ENCODE measurements at regions not wholly inside any gene's neighbourhood (a gene's known extent, or its start where the extent isn't known, plus 50 kb on each side); places are given as distances from the start of the nearest gene placed in this dataset.

DNA sequence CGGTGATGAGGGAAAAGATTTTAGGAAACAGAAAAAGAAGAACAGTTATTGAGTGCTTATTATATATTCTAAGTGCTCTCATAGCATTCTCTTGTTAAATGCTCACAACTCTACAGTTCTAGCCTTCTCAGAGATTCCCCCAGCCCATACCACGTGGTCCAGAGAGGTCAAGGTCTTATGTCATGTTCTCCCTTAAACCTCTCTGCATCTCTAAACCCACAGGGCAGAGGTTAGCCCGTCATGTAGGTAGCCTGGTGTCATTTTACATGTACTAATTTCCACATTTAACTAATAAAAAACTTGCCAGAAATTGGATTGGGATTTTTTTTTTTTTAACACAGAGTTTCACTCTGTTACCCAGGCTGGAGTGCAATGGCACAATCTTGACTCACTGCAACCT is 178.0 kb downstream of the CEMIP2 start:
- in situ Hi-C loops (cut with HindIII; ENCODE audit: low sequenced_read_pairs) = no loop called here

DNA sequence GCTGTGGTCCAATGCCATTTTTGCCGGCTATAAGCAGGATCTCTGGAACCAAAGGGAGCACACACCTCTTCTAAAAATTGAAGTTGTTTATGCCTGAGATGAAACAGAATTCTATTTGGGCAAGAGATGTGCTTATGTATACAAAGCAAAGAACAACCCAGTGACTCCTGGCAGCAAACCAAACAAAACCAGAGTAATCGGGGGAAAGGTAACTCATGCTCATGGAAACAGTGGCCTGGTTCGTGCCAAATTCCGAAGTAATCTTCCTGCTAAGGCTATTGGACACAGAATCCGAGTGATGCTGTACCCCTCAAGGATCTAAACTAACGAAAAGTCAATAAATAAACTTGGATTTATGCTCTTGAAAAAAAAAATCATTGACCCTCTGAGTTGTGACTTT is 178.7 kb downstream of the CEMIP2 start:
- in situ Hi-C loops (cut with HindIII; ENCODE audit: low sequenced_read_pairs) = no loop called here

DNA sequence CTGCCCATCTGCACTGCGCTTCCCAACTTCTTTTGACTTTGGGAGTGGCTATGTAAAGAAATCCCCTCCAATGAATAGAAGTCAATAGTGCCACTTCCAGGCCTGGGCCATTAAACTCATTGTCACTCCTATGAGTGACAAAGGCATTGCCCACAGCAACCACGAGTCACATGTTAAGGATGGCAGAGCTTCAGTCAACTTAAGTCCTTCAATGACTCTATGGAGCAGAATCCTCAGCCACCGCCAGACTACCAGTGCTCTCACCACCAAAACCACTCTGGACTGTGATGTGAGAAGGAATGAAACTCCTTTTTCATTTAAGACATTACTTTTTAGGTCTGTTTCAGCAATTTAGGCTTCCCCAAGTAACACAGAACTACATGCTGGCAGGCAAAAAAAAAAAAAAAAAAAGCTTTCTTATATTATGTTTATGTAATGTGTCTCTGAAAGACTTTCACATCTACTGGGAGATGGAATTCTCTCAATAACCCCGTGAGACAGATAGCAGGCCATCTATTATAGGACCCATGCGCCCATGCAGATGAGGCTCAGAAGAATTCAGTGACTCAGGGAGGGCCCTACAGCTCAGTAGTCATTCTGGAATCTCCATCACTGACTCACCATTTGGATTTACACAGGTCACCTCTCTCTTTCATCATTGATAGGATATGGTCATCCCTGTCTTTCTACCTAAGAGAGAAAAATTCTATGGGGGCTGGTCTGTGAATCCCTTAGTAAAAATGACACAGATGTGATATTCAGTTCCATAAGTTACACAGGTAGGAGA is 180.5 kb downstream of the CEMIP2 start:
- in situ Hi-C loops (cut with HindIII; ENCODE audit: low sequenced_read_pairs) = no loop called here

DNA sequence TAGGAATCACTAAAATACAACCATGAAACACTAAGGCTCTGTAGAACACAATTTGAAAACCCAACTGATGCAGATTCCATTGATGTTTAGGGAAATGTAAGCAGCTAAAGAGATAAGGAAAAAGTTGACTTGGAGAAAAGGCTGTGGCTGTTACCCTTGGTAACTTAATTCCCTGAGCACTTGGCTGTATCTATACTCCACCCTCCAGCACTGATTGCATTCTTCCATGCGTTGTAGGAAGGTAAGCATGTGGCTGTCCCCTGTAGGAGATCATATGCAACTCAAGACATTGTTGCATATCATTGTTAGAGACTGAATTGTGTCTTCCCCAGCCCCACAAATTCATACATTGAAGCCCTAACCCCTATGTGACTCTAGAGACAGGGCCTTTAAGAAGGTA is 184.5 kb downstream of the CEMIP2 start:
- in situ Hi-C loops (cut with HindIII; ENCODE audit: low sequenced_read_pairs) = no loop called here

DNA sequence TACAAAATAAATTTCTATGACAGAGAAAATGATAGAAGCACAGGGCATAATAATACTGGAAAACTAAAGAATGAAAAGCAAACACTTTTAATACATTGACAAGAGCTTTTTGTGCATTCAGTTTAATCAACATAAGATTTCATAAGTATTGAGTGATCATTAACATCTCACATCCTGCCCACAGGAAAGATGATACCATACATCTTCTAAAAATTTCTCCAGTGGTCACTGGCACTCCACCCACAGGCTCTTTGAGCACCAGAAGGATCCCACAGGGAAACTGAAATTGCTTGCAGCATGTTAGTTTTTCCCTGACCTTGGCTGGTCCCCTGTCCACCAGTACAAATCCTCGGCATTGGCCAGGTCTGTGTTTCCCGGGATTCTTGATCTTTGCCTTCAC is 186.0 kb downstream of the CEMIP2 start:
- in situ Hi-C loops (cut with HindIII; ENCODE audit: low sequenced_read_pairs) = no loop called here

DNA sequence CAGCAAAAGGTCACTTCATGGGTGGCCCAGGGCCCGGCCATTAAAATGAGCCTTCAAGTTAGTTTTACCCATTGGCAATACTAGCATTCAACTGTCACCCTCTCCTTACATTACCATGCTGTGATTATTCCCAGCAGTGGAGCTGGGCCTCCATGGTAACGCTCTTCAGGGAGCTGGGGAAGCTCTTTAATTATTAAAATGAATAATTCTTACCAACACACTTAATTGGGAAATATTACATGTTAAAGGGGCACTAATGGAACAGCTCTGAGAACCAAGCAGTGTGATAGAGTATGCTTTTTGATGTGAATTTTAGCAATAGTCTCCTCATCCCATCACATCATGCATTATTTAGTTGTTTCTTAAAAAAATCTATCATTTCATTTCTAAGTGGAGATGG is 187.2 kb downstream of the CEMIP2 start:
- in situ Hi-C loops (cut with HindIII; ENCODE audit: low sequenced_read_pairs) = no loop called here

DNA sequence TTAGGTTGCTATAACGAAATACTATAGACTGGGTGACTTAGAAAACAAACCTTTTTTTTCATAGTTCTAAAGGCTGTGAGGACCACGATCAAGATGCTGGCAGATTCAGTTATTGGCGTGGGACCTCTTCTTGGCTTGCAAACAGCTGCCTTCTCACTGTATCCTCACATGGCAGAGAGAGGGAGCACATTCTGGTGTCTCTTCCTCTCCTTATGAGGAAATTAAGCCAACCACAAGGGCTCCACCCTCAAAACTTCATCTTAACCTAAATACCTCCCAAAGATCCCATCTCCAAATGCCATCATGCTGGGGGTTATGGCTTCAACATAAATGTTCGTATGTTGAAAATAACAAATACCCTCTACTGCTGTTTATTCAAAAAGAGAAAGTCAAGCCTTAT is 197.1 kb downstream of the CEMIP2 start:
- in situ Hi-C loops (cut with HindIII; ENCODE audit: low sequenced_read_pairs) = no loop called here

DNA sequence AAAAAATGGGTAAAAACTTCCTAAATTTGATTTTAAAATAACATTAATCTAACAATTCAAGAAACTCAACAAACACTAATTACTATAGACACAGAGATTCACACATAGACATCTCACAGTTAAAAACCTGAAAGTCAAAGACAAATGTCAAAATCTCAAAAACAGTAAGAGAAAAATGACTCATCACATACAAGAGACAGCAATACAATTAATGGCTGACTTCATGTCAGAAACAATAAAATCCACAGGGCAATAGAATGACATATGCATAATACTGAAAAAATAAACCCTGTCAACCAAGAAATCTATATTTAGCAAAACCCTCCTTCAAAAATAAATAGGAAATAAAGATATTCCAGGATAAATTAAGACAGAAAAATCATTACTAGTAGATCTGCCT is 200.4 kb downstream of the CEMIP2 start:
- in situ Hi-C loops (cut with HindIII; ENCODE audit: low sequenced_read_pairs) = no loop called here

DNA sequence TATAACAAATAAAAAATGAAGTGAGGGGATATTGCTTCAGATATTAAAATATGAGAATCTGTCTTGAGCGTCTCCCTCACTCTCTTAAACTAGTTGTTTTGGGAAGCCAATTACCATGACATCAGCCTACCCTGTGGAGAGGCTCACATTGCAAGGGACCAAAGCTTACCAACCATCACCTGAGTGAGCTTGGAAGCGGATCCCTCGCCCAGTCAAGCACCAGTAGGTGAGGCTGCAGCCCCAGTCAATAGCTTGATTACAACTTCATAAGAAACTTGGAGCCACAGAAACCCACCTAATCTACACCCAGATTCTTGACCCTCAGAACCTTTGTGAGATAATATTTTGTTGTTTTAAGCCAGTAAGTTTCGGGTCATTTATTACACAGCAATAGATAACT is 206.2 kb downstream of the CEMIP2 start:
- in situ Hi-C loops (cut with HindIII; ENCODE audit: low sequenced_read_pairs) = no loop called here

DNA sequence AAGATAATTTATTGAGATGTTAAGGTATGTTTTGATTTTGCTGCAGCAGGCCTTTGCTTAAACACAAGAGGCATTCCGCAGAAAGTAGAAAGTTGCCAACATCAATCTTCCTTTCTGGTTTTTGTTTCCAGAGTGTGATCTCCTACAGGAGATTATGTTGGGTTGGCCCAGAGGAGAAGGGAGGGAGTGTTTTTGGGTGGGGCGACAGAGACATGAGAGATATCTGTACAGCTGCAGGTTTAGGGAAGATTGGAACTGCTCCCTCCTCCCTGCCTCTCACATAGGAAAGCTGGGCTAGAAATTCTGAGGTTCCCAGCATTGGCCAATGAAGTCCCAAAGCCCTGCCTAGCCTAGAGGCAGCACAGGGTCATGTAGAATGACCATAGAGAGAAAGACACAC is 211.0 kb downstream of the CEMIP2 start:
- in situ Hi-C loops (cut with HindIII; ENCODE audit: low sequenced_read_pairs) = no loop called here

DNA sequence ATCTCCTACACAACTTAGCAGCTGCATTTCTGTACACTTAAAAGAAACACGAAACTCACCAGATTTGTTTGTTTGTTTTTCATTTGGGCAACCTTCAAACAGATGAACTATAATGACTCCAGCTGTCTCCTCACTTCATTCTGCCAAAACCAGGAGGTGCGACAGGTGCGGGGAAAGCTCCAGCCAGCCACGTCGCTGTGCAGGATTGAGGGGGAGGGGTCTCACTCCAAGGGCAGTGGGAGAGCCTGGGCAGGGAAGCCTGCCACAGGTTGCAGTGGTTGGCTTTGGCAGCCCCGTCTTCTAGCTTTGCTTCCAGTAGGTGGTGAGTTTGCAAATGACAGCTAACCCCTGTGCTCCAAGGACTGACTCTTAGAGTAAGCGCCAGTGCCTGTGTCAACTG is 215.8 kb downstream of the CEMIP2 start:
- in situ Hi-C loops (cut with HindIII; ENCODE audit: low sequenced_read_pairs) = no loop called here

DNA sequence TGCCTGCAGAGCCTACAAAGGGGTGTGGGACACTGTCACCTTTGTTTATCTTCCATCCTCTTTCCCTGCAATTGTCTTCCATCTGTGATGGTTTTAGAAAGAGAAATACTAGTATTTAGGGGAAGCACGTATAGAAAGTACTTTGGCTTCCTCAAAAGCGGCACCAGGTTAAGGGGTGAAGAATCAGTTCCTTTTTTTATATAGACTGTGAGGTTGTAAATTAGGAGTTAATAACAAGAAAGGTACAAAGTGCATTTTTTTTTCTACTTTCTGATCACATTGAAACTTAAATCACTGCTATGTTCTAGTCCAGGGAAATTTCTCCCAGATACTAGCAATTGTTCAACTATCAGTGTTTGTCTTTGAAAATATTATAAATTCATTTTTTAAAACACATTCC is 219.3 kb downstream of the CEMIP2 start:
- in situ Hi-C loops (cut with HindIII; ENCODE audit: low sequenced_read_pairs) = no loop called here

DNA sequence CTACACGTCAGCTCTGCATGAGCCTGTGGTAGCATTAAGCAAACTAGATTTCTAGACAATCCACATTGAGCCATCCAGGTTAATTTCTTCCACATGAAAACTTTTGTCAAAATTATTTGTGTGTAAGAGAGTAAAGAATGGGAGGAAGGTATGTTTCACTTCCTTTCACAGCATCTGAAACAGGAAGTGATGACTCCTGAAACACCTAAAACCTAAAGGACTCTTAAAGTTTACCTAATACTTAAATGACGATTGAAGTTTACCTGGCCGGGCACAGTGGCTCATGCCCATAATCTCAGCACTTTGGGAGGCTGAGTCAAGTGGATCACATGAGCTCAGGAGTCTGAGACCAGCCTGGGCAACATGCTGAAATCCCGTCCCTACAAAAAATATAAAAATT is 223.8 kb downstream of the CEMIP2 start:
- in situ Hi-C loops (cut with HindIII; ENCODE audit: low sequenced_read_pairs) = no loop called here

DNA sequence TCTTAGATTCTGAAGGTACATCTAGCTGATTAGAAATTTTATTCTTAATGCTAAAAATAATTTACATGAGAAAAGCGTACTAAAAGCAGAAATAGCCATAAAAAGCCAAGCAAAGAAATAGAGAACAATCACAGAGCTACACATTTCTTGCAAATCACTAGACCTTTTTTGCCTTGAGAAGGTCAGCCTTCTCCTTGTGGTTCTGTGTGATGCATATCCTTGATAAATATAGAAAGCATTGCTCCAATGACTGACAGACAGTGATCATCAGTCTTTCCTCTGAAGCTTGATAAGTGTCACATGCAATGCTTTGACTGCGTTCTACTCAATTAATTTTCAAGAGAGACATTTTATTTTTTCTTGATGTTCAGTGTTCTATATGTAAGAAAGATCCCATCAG is 226.9 kb downstream of the CEMIP2 start:
- in situ Hi-C loops (cut with HindIII; ENCODE audit: low sequenced_read_pairs) = no loop called here

DNA sequence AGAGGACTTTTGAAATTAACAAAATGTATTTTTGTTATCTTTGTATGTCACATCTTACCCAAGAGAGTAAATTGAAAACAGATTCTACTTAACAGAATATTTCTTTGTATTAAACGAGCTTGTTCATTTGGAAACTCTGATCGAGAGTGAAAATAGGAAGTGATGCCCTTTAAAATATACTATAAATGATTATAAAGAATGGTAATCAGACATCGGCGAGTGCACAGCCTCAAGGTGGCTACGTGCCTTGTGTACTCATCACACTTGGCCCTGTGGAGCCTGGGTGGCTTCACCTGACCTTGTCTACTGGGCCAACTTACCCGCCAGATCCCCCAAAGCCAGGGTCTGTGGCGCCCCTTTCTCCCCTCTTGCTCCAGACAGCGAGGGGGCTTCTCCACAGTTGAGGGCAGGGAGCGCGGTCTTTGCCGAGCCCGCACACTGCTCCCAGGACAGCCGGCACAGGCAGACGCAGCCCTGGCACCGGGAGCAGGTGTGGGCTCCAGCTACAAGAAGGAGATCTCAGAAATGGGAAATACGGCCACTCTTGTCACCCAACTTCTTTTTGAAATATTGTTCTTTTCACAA is 243.2 kb downstream of the CEMIP2 start:
- in situ Hi-C loops (cut with HindIII; ENCODE audit: low sequenced_read_pairs) = loop anchor here (5.0 kb wide), 1 partner anchor 73 kb away; no protein-coding TSS in a partner anchor

DNA sequence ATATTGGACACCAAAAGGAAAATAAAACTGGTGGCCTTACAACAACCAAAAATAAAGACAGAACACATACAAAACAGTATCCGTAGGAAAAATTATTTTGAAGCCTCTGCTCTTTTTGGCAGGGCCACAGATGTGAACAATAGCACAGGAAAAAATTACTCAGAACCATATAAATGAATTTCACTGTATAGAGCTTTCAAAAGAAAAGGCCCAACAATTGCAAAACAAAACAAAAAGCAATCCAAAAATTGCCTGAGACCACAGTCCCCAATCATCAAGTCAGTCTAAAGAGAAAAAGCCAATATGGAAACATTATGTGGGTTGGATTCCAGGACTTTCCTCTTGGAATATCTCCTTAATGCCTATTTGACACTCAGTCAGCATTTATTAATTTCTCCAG is 243.8 kb downstream of the CEMIP2 start:
- in situ Hi-C loops (cut with HindIII; ENCODE audit: low sequenced_read_pairs) = no loop called here

DNA sequence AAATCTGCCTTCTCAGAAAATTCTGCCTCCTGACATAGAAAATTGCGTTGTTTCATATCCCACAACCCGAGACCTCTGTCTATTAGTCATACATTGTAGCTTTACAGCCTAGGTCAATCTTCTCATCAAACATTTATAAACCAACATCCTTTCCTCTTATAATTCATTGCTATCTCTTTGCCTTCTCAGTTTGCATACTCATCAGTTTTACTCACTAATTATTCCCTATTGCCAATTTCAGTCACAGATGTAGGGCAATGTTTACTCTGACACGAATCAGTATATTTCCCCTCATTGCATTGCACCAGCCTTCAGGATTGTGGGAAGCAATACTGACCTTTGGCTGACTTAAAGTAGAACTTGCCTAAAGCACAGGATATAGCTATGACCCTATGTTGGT is 247.2 kb downstream of the CEMIP2 start:
- in situ Hi-C loops (cut with HindIII; ENCODE audit: low sequenced_read_pairs) = no loop called here

DNA sequence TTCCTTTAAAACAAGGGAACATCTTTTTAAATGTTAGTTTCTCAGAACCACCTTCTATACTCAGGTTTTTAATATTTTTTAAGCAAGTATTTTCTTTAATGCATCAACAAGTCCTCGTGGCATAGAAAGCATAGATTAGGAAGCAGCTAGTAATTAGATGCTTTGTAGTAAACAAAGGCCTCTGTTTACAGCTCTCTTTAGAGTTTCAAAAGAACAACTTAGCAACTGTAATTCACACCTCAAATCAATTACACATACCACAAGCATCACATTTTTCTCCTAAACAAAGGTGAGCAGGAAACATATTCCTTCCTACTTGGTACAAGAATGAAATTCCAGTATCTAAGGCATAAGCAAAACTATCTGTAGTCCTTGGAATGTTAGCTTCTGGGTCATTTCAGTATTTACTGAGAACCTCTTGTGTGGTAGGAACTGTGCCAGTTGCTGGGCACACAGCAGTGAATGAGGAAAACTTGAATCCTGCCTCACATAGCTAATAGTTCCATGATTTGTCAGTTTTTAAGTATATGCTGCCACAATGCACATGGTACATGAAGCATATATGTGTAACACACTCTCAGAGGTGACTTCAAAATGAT is 249.1 kb downstream of the CEMIP2 start:
- in situ Hi-C loops (cut with HindIII; ENCODE audit: low sequenced_read_pairs) = no loop called here

DNA sequence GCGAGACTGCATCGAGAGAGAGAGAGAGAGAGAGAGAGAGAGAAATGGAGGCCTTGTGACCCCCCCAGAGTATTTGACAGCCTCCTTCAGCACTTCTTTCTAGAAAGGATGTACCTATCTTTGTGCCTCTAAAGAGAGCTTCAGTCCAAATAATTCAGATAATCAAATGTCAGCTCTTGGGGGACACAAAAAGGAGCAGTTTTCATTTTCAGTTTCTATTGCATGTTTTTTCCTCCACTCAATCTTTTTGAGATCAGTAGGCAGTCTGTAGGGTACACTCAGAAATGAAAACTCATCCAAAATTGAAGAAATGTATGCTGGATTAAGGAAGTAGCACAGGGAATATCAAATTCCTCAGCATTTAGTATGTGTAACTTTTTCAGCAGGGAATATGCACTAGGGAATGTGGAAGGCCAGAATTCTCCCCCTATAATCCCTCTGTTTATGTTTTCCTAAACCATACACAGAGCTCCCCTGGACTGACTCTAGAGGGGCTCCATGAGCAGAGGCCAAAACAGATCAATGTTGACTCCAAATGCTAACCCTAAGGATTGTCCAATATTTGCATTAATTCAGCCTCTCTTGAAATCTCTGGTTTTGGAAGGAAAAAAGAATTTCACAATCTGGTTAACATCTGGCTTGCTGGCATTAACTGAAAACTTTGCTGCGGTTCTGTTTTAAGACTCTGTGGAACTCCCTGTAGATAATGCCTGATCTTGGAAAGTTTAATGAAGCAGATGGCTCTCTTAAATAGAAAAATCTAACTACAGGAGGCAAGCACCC is 250.1 kb downstream of the CEMIP2 start:
- in situ Hi-C loops (cut with HindIII; ENCODE audit: low sequenced_read_pairs) = no loop called here

DNA sequence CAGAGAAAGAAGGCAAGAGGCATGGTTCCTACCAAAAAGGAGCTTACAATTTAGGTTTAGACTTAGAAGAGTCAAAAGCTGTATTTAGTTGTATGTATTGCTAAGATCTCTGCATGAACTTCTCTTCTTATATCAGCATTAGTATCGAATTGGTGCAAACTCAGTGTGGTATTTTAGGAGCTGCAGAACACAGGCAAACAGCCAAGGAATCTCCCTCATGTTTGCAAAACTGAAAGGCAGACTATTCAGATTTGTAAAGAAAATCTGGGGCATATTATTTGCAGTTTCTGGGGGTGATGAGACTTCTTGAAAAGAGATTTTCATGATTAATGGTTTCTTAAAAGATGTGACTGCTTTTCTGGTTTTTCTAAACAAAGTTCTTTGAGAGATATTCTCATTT is 252.7 kb downstream of the CEMIP2 start:
- in situ Hi-C loops (cut with HindIII; ENCODE audit: low sequenced_read_pairs) = no loop called here

DNA sequence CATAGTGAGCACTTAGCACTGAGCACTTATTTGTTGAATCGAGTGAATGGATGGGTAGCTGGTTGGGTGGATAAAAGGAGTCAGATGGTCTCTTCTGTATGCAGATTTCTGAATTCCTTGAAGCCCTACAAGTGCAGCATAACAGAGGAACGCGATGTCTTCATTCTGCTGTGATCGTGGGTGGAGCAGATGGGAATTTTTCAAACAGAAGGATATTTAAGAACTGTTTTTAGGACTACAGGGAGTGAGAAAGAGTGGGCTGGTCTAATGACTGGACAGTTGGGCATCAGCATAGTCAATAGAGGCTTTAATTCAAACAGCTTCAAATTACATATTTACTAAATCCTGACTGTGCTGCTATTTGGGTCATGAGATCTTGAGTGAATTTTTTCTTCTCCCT is 253.2 kb downstream of the CEMIP2 start:
- in situ Hi-C loops (cut with HindIII; ENCODE audit: low sequenced_read_pairs) = no loop called here

Measured in endothelial cell of hepatic sinusoid (primary cell).